GM18502 (cell line): ENCODE measurements at regions not wholly inside any gene's neighbourhood (a gene's known extent, or its start where the extent isn't known, plus 50 kb on each side); places are given as distances from the start of the nearest gene placed in this dataset.

Experiments used
- ATAC-seq: cut with Tn5 transposase; IDR thresholded peaks from one replicate; pipeline ENCODE4 v1.9.1; 2021; ENCODE audit warnings: mild to moderate bottlenecking; ENCODE audit not compliant: unreplicated experiment, poor library complexity

- no peak for ATAC-seq
Observed at GRCh38 chr13:83248751-83249150, 633.5 kb downstream of the SLITRK1 start.

GRCh38 chr13:83232626-83233025 is 649.6 kb downstream of the SLITRK1 start:
- ATAC-seq = no peak

- ATAC-seq = no peak
Observed at GRCh38 chr13:83229574-83230305, 652.5 kb downstream of the SLITRK1 start.

GRCh38 chr13:83223546-83223945 is 658.7 kb downstream of the SLITRK1 start:
- no peak for ATAC-seq

GRCh38 chr13:83221813-83222241 is 660.4 kb downstream of the SLITRK1 start:
- ATAC-seq = no peak

GRCh38 chr13:83221256-83221655 is 661.0 kb downstream of the SLITRK1 start:
- ATAC-seq = no peak

- ATAC-seq = no peak
Observed at GRCh38 chr13:83220241-83220640, 662.0 kb downstream of the SLITRK1 start.

- no peak for ATAC-seq
Observed at GRCh38 chr13:83219832-83220231, 662.4 kb downstream of the SLITRK1 start.

GRCh38 chr13:83216479-83217245 is 665.6 kb downstream of the SLITRK1 start:
- no peak for ATAC-seq

GRCh38 chr13:83215627-83216026 is 666.6 kb downstream of the SLITRK1 start:
- no peak for ATAC-seq

- no peak for ATAC-seq
Observed at GRCh38 chr13:83214452-83214851, 667.8 kb downstream of the SLITRK1 start.

- ATAC-seq = no peak
Observed at GRCh38 chr13:83211301-83211700, 671.0 kb downstream of the SLITRK1 start.

GRCh38 chr13:83204886-83205285 is 677.4 kb downstream of the SLITRK1 start:
- ATAC-seq = no peak

- ATAC-seq = no peak
Observed at GRCh38 chr13:83201506-83201905, 680.8 kb downstream of the SLITRK1 start.

GRCh38 chr13:83197316-83197715 is 685.0 kb downstream of the SLITRK1 start:
- no peak for ATAC-seq

GRCh38 chr13:83190020-83190419 is 692.3 kb downstream of the SLITRK1 start:
- ATAC-seq = no peak

GRCh38 chr13:83184819-83185218 is 697.5 kb downstream of the SLITRK1 start:
- ATAC-seq = no peak

GRCh38 chr13:83184150-83184475 is 698.2 kb downstream of the SLITRK1 start:
- no peak for ATAC-seq

- ATAC-seq = no peak
Observed at GRCh38 chr13:83183439-83184149, 698.7 kb downstream of the SLITRK1 start.

- ATAC-seq = no peak
Observed at GRCh38 chr13:83182845-83183244, 699.4 kb downstream of the SLITRK1 start.

- no peak for ATAC-seq
Observed at GRCh38 chr13:83178008-83178407, 704.3 kb downstream of the SLITRK1 start.
